Cardiac fibroblast (primary cell): ENCODE measurements at regions not wholly inside any gene's neighbourhood (a gene's known extent, or its start where the extent isn't known, plus 50 kb on each side); places are given as distances from the start of the nearest gene placed in this dataset.

Source experiments
- DNase-seq, 2 donors: peaks; one replicate each; pipeline versions ENCODE4 v3.0.0 to v3.0.0-alpha.2; 2010; ENCODE audit warnings: low read depth in 2 of 2
- H3K4me3 ChIP-seq, 2 donors: replicated peaks in 1 of 2; 1 replicate in 1 of 2; 2 replicates in 1 of 2; pipeline ENCODE4 v1.5.1; 2011; ENCODE audit warnings: low read depth in 2 of 2, low read length in 2 of 2, mild to moderate bottlenecking in 2 of 2, moderate library complexity in 1 of 2
- TF ChIP-seq, protein P1 (sequence below): IDR thresholded peaks from one replicate; pipeline ENCODE4 v1.5.1; 2011; ENCODE audit warnings: low read depth, mild to moderate bottlenecking, low read length, inconsistent platforms

DNA sequence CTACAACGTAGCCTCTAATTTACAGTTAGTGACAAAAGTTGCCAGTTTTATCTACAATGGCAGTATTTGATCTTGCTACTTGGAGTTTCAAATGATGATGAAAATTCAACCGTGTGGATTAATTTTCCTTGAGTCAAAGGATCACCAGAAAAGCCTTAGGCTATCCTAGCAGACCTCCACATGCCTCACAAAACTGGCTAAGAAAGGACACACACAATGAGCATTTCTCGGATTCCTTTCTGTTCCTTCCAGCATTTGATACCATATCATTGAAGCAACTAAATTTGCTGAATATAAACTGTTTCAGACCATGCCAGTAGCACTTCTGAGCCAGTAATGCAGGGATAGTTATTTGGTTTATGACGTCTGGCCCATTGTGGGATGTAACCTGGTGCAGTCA lies 587.4 kb upstream of the MDFIC2 start:
- no peak for DNase-seq
- TF ChIP-seq, protein P1, sequence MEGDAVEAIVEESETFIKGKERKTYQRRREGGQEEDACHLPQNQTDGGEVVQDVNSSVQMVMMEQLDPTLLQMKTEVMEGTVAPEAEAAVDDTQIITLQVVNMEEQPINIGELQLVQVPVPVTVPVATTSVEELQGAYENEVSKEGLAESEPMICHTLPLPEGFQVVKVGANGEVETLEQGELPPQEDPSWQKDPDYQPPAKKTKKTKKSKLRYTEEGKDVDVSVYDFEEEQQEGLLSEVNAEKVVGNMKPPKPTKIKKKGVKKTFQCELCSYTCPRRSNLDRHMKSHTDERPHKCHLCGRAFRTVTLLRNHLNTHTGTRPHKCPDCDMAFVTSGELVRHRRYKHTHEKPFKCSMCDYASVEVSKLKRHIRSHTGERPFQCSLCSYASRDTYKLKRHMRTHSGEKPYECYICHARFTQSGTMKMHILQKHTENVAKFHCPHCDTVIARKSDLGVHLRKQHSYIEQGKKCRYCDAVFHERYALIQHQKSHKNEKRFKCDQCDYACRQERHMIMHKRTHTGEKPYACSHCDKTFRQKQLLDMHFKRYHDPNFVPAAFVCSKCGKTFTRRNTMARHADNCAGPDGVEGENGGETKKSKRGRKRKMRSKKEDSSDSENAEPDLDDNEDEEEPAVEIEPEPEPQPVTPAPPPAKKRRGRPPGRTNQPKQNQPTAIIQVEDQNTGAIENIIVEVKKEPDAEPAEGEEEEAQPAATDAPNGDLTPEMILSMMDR = no peak
- no peak overlapping the region for H3K4me3 ChIP-seq

DNA sequence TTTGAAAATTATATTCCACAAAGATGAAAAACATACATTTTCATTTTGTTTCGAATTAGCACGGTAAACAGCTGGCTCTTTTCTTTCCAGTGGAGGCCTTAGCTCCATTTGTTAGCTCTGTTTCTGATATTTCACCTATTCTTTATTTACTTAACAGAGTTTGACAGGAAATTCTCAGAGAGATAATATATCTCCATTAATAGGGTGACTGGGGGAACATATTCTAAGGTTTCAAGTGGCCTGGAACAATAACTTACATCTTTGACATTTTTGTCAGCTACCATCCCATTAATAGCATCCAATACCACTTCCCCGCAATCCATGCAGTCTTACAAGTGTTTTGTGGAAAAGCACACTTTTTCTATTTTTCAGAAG lies 577.6 kb upstream of the MDFIC2 start:
- no peak for DNase-seq
- no peak overlapping the region for H3K4me3 ChIP-seq
- TF ChIP-seq, protein P1 = no peak

DNA sequence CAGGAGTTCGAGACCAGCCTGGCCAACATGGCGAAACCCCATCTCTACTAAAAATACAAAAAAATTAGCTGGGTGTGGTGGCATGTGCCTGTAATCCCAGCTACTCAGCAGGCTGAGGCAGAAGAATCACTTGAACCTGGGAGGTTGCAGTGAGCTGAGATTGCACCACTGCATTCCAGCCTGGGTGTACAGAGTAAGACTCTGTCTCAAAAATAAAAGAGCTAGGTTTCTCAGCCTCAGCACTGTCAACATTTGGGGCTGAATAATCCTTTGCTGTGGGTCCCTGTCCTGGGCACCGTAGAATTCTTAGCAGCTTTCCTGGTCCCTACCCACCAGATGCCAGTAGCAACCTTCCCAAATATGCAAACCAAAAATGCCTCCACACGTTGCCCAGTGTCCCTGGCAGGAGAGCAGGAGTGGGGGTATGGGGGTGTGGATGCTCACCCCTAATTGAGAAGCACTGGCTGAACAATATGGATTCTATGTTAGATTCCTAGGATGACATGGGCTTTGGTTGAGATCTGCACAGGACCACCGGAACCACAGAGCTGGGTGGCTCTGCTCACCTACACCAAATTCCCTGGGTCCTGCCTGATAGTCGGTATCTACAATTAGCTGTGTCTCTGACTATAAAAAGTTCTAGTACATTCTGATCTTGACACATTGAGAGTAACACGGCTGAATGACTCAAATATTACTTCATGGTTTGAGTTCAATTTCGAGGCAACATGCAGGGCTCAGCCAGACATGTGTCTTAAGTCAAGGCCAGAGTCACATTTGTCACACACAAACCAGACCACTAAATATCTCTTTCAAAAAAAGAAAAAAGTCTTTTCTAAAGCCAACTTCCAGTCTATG lies 577.0 kb upstream of the MDFIC2 start:
- H3K4me3 ChIP-seq = no peak overlapping the region
- TF ChIP-seq, protein P1 = no peak
- DNase-seq = peak; percentile 30 to 61

DNA sequence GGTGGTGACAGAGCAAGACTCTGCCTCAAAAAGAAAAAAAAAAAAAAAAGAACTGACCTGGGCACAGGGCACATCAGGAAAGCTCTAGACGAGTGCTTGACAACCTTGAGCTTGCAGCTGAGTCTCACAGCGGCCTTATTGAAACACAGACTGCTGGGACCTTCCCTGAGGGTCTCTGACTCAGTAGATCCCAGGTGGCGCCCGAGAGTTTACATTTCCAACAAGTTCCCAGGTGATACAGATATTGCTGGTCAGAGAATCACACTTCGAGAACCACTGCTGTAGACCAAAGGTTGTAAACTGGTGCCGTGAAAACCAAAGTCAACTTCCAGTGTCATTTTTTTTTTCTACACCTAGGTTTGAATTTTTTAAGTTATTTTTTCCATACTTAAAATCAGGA lies 573.2 kb upstream of the MDFIC2 start:
- no peak for DNase-seq
- TF ChIP-seq, protein P1 = no peak

DNA sequence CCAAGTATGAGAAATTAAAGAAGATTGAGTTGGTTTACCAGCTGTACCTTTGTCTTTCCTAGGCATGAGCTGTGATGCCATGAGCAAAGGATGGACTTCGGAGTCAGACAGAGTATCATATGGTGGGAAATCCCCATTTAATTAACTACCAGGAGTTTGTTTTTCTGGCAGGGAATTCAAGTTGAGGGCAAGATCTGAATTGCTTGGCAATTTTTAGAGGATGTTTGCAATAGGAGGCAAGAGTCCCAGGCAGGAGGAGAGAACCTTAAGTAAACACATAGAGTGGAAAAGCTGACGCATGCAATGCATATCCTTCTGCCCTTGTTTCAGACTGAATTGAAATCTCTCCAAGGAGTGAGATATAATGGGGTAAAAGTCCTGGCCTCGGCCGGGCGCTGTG lies 569.7 kb upstream of the MDFIC2 start:
- H3K4me3 ChIP-seq = no peak overlapping the region
- TF ChIP-seq, protein P1 = no peak
- DNase-seq = peak; percentile 42 to 56

More for the DNA sequence above, 573.2 kb upstream of the MDFIC2 start:
- no peak overlapping the region for H3K4me3 ChIP-seq

DNA sequence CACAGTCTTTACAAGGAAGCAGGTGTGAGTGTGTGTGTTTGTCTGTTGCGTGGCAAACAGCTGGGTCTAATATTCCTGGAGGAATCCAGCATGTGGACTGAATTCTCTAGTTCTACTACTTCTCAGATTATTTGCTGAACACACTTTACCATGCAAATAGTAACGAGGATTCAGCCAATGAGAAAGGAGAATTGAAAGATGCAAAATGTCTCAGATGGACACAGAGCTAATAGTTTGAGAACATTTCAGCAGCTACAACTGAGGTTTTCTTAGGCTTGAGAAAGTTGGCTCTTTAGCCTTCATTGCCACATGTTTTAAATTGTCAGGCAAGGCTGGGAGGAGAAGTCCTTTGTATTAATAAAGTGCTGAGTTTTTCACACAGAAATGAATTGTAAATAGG lies 568.0 kb upstream of the MDFIC2 start:
- TF ChIP-seq, protein P1 = no peak
- DNase-seq = no peak
- H3K4me3 ChIP-seq = no peak overlapping the region

DNA sequence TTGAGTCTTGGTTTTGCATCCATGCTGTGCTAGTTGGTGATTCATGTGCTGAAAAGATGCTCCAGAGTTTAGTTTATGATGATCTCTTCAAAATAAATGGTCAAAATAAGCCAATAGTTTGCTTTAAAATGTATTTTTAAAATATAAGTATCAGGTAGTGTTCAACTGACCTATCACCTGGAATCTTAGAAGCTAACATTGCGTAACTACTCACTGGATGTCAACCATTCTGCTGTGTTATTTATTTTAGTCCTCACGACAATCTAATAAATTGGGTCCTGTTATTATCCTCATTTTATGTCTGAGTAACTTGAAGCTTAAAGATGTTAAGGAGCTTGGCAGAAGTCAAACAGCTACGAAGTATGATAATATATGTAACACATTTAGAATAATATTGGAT lies 563.7 kb upstream of the MDFIC2 start:
- TF ChIP-seq, protein P1 = no peak
- no peak for DNase-seq
- no peak overlapping the region for H3K4me3 ChIP-seq
